HepG2 (cell line): ENCODE measurements at regions not wholly inside any gene's neighbourhood (a gene's known extent, or its start where the extent isn't known, plus 50 kb on each side); places are given as distances from the start of the nearest gene placed in this dataset.

Experiments
- AHR ChIP-seq: IDR thresholded peaks from 2 replicates; pipeline ENCODE4 v1.6.1; 2018; ENCODE audit warnings: missing genetic modification reagents, missing compliant biosample characterization
- MZF1 ChIP-seq: sonication (generic); formaldehyde crosslinking; IDR thresholded peaks from 2 replicates; pipeline ENCODE4 v1.8.1; 2023; ENCODE audit warnings: mild to moderate bottlenecking, missing genetic modification reagents, borderline replicate concordance
- NRL ChIP-seq: sonication (generic); formaldehyde crosslinking; IDR thresholded peaks from 2 replicates; pipeline ENCODE4 v1.5.0; 2020; ENCODE audit warnings: missing genetic modification reagents, mild to moderate bottlenecking, moderate library complexity, borderline replicate concordance
- SYNCRIP ChIP-seq: fragments of 200-400 bp; formaldehyde crosslinking; IDR thresholded peaks from 2 replicates; pipeline ENCODE4 v1.6.1; 2018; ENCODE audit warnings: mild to moderate bottlenecking, low read depth, low read length; ENCODE audit not compliant: insufficient read depth
- ZNF333 ChIP-seq: sonication (generic); formaldehyde crosslinking; IDR thresholded peaks from 2 replicates; pipeline ENCODE4 v1.4.0; 2020; ENCODE audit warnings: mild to moderate bottlenecking, missing genetic modification reagents, borderline replicate concordance
- ZNF367 ChIP-seq: sonication (generic); formaldehyde crosslinking; IDR thresholded peaks from 2 replicates; pipeline ENCODE4 v1.4.0; 2020; ENCODE audit warnings: missing genetic modification reagents, borderline replicate concordance
- ZNF558 ChIP-seq: sonication (generic); formaldehyde crosslinking; IDR thresholded peaks from 2 replicates; pipeline ENCODE4 v1.9.0; 2022; ENCODE audit warnings: mild to moderate bottlenecking, missing genetic modification reagents, borderline replicate concordance
- ZNF644 ChIP-seq: IDR thresholded peaks from 2 replicates; pipeline ENCODE4 v1.6.1; 2016; ENCODE audit warnings: low read depth
- ZNF674 ChIP-seq: sonication (generic); formaldehyde crosslinking; IDR thresholded peaks from 2 replicates; pipeline ENCODE4 v1.5.0; 2020; ENCODE audit warnings: low read depth, mild to moderate bottlenecking, missing genetic modification reagents
- ZSCAN9 ChIP-seq: IDR thresholded peaks from 2 replicates; pipeline ENCODE4 v1.6.1; 2016; ENCODE audit warnings: borderline replicate concordance
- TF ChIP-seq, protein P1 (sequence below): sonication (generic); formaldehyde crosslinking; IDR thresholded peaks from 2 replicates; pipeline ENCODE4 v1.4.0; 2020; ENCODE audit warnings: mild to moderate bottlenecking, low read depth, missing genetic modification reagents
- TF ChIP-seq, protein P2 (sequence below): sonication (generic); formaldehyde crosslinking; IDR thresholded peaks from 2 replicates; pipeline ENCODE4 v1.5.0; 2020; ENCODE audit warnings: missing genetic modification reagents, mild to moderate bottlenecking, borderline replicate concordance
- TF ChIP-seq, protein P3 (sequence below): sonication (generic); formaldehyde crosslinking; IDR thresholded peaks from 2 replicates; pipeline ENCODE4 v1.4.0; 2020; ENCODE audit warnings: missing genetic modification reagents
- TF ChIP-seq, protein P4 (sequence below): sonication (generic); formaldehyde crosslinking; IDR thresholded peaks from 2 replicates; pipeline ENCODE4 v1.9.0; 2022; ENCODE audit warnings: low read depth, missing genetic modification reagents
- TF ChIP-seq, protein P5 (sequence below): sonication (generic); formaldehyde crosslinking; IDR thresholded peaks from 2 replicates; pipeline ENCODE4 v1.5.1; 2020; ENCODE audit warnings: mild to moderate bottlenecking, missing genetic modification reagents
- TF ChIP-seq, protein P6 (sequence below): sonication (generic); formaldehyde crosslinking; IDR thresholded peaks from 2 replicates; pipeline ENCODE4 v1.8.1; 2023; ENCODE audit warnings: mild to moderate bottlenecking, missing genetic modification reagents

DNA sequence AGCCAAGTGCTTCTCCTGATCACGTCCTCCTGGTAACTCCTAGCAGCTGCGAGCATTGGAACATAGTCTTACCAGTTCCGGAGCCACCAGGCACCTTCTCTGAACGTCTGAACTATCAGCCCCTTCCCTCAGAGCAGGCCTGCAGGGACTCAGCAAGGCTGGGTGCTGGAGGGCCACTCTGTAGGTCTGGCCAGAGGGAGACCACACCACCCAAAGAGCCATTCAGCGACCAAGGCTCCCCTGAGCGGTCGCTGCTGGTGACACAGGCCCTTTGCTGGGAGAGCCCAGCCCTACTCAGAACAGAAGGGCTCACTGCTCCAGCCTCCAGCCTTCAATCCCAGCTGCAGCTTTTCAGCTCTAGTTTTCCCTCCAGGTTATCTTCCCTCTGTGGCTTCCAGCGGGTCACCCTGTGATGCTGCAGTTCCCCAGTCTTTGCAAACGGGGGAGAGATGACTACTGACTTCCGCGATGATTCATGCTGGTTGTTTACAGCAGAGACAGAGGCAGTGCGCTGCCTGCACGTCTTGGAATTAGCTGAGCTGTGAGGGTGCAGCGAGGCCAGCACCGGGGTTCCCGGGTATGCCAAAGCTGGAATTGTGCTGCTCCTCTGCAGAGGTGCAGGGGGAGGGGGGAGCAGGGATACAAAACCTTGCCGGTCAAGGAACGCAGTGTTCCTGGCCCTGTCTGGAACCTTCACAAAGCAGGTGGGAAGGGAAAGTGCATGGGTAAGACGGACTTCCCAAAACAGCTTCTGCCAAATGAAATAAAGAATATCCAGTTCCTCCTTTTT, 161.4 kb downstream of the LY86 start (continued):
- TF ChIP-seq, protein P1, sequence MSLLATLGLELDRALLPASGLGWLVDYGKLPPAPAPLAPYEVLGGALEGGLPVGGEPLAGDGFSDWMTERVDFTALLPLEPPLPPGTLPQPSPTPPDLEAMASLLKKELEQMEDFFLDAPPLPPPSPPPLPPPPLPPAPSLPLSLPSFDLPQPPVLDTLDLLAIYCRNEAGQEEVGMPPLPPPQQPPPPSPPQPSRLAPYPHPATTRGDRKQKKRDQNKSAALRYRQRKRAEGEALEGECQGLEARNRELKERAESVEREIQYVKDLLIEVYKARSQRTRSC (CRISPR knock-in tag) = no peak
- TF ChIP-seq MZF1 (CRISPR knock-in tag) (0 out of 2 replicates have a peak, but pooled peaks have one; percentile 57), ZNF333 (CRISPR knock-in tag) (peak; percentile 77; the same call in 1 of the 2 replicates), SYNCRIP (no peak), ZNF367 (CRISPR knock-in tag) (no peak), ZNF558 (CRISPR knock-in tag) (no peak), ZNF674 (CRISPR knock-in tag) (no peak), ZNF644 (CRISPR knock-in tag) (peak; percentile 13; the same call in 1 of the 2 replicates), ZSCAN9 (CRISPR knock-in tag) (peak; percentile 54; the same call in 1 of the 2 replicates), AHR (0 out of 2 replicates have a peak, but pooled peaks have one; percentile 38), NRL (CRISPR knock-in tag) (peak; percentile 41; the same call in 1 of the 2 replicates)
- TF ChIP-seq, protein P2, sequence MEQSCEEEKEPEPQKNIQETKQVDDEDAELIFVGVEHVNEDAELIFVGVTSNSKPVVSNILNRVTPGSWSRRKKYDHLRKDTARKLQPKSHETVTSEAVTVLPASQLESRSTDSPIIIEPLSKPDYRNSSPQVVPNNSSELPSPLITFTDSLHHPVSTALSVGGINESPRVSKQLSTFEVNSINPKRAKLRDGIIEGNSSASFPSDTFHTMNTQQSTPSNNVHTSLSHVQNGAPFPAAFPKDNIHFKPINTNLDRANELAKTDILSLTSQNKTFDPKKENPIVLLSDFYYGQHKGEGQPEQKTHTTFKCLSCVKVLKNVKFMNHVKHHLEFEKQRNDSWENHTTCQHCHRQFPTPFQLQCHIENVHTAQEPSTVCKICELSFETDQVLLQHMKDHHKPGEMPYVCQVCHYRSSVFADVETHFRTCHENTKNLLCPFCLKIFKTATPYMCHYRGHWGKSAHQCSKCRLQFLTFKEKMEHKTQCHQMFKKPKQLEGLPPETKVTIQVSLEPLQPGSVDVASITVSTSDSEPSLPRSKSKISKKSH (CRISPR knock-in tag) = peak; percentile 49; the same call in 1 of the 2 replicates
- TF ChIP-seq, protein P3, sequence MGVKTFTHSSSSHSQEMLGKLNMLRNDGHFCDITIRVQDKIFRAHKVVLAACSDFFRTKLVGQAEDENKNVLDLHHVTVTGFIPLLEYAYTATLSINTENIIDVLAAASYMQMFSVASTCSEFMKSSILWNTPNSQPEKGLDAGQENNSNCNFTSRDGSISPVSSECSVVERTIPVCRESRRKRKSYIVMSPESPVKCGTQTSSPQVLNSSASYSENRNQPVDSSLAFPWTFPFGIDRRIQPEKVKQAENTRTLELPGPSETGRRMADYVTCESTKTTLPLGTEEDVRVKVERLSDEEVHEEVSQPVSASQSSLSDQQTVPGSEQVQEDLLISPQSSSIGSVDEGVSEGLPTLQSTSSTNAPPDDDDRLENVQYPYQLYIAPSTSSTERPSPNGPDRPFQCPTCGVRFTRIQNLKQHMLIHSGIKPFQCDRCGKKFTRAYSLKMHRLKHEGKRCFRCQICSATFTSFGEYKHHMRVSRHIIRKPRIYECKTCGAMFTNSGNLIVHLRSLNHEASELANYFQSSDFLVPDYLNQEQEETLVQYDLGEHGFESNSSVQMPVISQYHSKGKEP (CRISPR knock-in tag) = no peak
- TF ChIP-seq, protein P4, sequence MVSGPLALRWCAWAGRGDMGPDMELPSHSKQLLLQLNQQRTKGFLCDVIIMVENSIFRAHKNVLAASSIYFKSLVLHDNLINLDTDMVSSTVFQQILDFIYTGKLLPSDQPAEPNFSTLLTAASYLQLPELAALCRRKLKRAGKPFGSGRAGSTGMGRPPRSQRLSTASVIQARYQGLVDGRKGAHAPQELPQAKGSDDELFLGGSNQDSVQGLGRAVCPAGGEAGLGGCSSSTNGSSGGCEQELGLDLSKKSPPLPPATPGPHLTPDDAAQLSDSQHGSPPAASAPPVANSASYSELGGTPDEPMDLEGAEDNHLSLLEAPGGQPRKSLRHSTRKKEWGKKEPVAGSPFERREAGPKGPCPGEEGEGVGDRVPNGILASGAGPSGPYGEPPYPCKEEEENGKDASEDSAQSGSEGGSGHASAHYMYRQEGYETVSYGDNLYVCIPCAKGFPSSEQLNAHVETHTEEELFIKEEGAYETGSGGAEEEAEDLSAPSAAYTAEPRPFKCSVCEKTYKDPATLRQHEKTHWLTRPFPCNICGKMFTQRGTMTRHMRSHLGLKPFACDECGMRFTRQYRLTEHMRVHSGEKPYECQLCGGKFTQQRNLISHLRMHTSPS = 0 out of 2 replicates have a peak, but pooled peaks have one; percentile 26
- TF ChIP-seq, protein P5, sequence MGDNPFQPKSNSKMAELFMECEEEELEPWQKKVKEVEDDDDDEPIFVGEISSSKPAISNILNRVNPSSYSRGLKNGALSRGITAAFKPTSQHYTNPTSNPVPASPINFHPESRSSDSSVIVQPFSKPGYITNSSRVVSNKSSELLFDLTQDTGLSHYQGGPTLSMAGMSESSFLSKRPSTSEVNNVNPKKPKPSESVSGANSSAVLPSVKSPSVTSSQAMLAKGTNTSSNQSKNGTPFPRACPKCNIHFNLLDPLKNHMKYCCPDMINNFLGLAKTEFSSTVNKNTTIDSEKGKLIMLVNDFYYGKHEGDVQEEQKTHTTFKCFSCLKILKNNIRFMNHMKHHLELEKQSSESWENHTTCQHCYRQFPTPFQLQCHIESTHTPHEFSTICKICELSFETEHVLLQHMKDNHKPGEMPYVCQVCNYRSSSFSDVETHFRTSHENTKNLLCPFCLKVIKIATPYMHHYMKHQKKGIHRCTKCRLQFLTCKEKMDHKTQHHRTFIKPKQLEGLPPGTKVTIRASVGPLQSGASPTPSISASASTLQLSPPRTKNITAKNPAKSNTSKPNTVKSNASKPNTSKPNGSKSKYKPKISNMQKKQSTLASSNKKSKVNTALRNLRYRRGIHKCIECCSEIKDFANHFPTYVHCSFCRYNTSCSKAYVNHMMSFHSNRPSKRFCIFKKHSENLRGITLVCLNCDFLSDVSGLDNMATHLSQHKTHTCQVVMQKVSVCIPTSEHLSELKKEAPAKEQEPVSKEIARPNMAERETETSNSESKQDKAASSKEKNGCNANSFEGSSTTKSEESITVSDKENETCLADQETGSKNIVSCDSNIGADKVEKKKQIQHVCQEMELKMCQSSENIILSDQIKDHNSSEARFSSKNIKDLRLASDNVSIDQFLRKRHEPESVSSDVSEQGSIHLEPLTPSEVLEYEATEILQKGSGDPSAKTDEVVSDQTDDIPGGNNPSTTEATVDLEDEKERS (CRISPR knock-in tag) = 0 out of 2 replicates have a peak, but pooled peaks have one; percentile 30
- TF ChIP-seq, protein P6, sequence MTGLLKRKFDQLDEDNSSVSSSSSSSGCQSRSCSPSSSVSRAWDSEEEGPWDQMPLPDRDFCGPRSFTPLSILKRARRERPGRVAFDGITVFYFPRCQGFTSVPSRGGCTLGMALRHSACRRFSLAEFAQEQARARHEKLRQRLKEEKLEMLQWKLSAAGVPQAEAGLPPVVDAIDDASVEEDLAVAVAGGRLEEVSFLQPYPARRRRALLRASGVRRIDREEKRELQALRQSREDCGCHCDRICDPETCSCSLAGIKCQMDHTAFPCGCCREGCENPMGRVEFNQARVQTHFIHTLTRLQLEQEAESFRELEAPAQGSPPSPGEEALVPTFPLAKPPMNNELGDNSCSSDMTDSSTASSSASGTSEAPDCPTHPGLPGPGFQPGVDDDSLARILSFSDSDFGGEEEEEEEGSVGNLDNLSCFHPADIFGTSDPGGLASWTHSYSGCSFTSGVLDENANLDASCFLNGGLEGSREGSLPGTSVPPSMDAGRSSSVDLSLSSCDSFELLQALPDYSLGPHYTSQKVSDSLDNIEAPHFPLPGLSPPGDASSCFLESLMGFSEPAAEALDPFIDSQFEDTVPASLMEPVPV (CRISPR knock-in tag) = 0 out of 2 replicates have a peak, but pooled peaks have one; percentile 15
